ENCODE measurements at regions not wholly inside any gene's neighbourhood (a gene's known extent, or its start where the extent isn't known, plus 50 kb on each side); places are given as distances from the start of the nearest gene placed in this dataset.
"Not testable (repeated sequence)": the region's sequence is repeated elsewhere in the genome, so short reads cannot be mapped to it uniquely, and the experiment has no call there.

- no peak for DNase-seq (ENCODE audit: low read depth)
- TF ChIP-seq CTCF (conservative IDR thresholded peaks at IDR 0.05; ENCODE audit: low read depth, low read length) = no peak
- H3K4me3 ChIP-seq (ENCODE audit: low read depth, low read length) = no peak overlapping the region
These were observed 1026.3 kb downstream of the TAF11L14 start for GRCh38 chr5:18660511-18660910.

- no peak for TF ChIP-seq CTCF (conservative IDR thresholded peaks at IDR 0.05; ENCODE audit: low read depth, low read length)
- no peak for DNase-seq (ENCODE audit: low read depth)
- H3K4me3 ChIP-seq (ENCODE audit: low read depth, low read length) = no peak overlapping the region
These were observed 1028.0 kb downstream of the TAF11L14 start for GRCh38 chr5:18662231-18662630.

DNA sequence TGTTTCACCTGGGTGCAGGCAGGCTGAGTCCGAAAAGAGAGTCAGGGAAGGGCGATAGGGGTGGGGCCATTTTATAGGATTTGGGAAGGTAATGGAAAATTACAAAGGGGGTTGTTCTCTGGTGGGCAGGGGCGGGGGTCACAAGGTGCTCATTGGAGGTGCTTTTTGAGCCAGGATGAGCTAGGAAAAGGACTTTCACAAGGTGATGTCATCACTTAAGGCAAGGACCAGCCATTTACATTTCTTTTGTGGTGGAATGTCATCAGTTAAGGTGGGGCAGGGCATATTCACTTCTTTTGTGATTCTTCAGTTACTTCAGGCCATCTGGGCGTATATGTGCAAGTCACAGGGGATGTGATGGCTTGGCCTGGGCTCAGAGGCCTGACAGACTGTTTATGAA lies 1040.0 kb downstream of the TAF11L14 start:
- not testable (repeated sequence) for DNase-seq (ENCODE audit: low read depth); H3K4me3 ChIP-seq (ENCODE audit: low read depth, low read length)

DNA sequence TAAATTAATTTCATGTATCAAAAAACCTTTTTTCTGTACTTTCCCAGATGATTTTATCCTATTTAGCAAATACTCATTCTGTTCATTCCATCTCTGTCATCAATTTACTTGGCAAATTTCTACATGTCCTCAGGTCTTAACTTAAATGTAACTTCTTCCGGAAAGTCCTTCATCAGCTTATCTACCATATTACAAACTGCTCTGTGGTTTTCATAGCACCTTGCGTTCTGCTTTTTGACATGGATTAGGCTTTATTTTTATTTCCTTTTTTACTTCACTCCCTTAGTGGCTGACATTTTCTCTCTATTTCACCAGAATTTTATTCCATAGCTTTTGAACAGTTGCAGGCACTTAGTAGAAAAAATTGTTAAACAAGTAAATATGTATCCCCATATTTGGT lies 1040.8 kb downstream of the TAF11L14 start:
- no peak overlapping the region for H3K4me3 ChIP-seq (ENCODE audit: low read depth, low read length)
- no peak for TF ChIP-seq CTCF (conservative IDR thresholded peaks at IDR 0.05; ENCODE audit: low read depth, low read length)
- DNase-seq (ENCODE audit: low read depth) = no peak

DNA sequence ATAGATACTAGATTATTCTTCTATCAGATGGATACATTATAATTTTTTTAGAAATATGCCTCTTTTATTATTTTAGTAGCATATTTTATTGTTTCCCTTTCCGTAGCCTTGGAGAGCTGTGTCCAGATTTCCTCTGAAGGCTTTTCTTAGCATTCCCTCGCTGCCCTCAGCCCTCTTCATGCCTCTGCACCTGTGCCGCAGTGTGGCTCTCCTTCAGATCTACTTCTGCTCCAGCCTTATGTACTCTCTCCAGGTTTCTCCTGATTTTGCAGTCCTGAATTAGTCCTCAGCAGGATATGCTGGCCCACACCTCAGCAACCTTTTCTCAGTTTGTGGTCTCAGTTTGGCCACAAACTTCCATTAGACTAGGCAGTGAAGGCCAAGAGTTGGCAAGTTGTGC lies 1052.0 kb downstream of the TAF11L14 start:
- TF ChIP-seq CTCF (conservative IDR thresholded peaks at IDR 0.05; ENCODE audit: low read depth, low read length) = no peak
- DNase-seq (ENCODE audit: low read depth) = no peak
- no peak overlapping the region for H3K4me3 ChIP-seq (ENCODE audit: low read depth, low read length)

GRCh38 chr5:18687429-18687828 lies 1053.2 kb downstream of the TAF11L14 start:
- no peak overlapping the region for H3K4me3 ChIP-seq (ENCODE audit: low read depth, low read length)
- TF ChIP-seq CTCF (conservative IDR thresholded peaks at IDR 0.05; ENCODE audit: low read depth, low read length) = no peak
- DNase-seq (ENCODE audit: low read depth) = no peak

GRCh38 chr5:18699681-18700080 lies 1065.4 kb downstream of the TAF11L14 start:
- no peak for DNase-seq (ENCODE audit: low read depth)
- H3K4me3 ChIP-seq (ENCODE audit: low read depth, low read length) = no peak overlapping the region
- no peak for TF ChIP-seq CTCF (conservative IDR thresholded peaks at IDR 0.05; ENCODE audit: low read depth, low read length)

- no peak for TF ChIP-seq CTCF (conservative IDR thresholded peaks at IDR 0.05; ENCODE audit: low read depth, low read length)
- no peak overlapping the region for H3K4me3 ChIP-seq (ENCODE audit: low read depth, low read length)
- no peak for DNase-seq (ENCODE audit: low read depth)
These were observed 1068.6 kb downstream of the TAF11L14 start for GRCh38 chr5:18702821-18703220.

Data from epithelial cell of proximal tubule (primary cell).